T47D (cell line): ENCODE measurements at regions not wholly inside any gene's neighbourhood (a gene's known extent, or its start where the extent isn't known, plus 50 kb on each side); places are given as distances from the start of the nearest gene placed in this dataset.

ENCODE experiments used
- DNase-seq, 2 experiments: peaks; one replicate each; pipeline versions ENCODE4 v3.0.0 to v3.0.0-alpha.2; 2011 to 2012; ENCODE audit warnings: low read depth in 1 of 2, low spot score in 1 of 2
- JUND ChIP-seq: IDR thresholded peaks from 2 replicates; pipeline ENCODE4 v1.6.1; 2012; ENCODE audit warnings: low read depth
- in situ Hi-C: cut with HindIII; loops from 2 replicates; pipeline ENCODE4 v1.10.0; 2016; ENCODE audit warnings: low sequenced_read_pairs, low pct_unique_long_range_greater_than_20kb

DNA sequence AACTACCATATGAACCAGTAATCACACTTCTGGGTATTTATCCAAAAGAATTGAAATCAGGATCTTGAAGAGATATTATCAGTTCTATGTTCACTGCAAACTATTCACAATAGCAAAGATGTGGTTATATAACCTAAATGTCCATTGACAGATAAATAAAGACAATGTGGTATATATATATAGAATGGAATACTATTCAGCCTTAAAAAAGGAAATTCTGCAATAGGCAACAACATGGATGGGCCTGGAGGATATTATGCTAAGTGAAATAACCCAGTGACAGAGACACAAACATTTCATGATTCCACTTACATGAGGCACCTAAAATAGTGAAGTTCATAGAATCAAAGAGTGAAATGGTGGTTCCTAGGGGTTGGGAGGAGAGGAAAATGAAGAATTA, 90.6 kb upstream of the CDK1 start:
- no peak for TF ChIP-seq JUND
- no peak for DNase-seq
- in situ Hi-C loops = no loop called here

DNA sequence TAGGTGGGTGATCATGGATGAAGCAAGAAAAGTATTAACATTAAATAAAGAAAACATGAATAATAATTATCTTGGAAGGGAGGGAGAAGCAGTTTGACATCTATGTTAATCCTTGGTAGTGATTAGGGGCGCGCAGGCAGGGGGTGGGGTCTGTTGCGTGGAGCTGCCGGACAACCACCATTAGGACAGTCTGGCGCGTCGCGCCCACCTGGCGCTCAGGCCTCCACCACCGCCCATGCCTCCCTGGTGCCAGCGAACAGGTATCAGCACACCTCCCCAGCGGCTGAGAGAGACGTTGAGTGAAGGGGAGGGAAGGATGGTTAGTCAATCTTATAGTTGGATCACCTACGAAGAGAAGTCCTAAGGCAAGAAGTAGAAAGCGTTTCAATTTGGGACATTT, 94.2 kb upstream of the CDK1 start:
- in situ Hi-C loops = no loop called here
- DNase-seq = no peak
- TF ChIP-seq JUND = no peak

GRCh38 chr10:60681103-60681502, 97.2 kb upstream of the CDK1 start:
- no peak for TF ChIP-seq JUND
- DNase-seq = no peak
- in situ Hi-C loops = no loop called here

- in situ Hi-C loops = no loop called here
- no peak for DNase-seq
- no peak for TF ChIP-seq JUND
Measured at GRCh38 chr10:60679388-60679990, 98.8 kb upstream of the CDK1 start.

GRCh38 chr10:60678978-60679377, 99.3 kb upstream of the CDK1 start:
- DNase-seq = no peak
- TF ChIP-seq JUND = no peak
- in situ Hi-C loops = no loop called here

GRCh38 chr10:60677531-60678129, 100.6 kb upstream of the CDK1 start:
- in situ Hi-C loops = no loop called here
- TF ChIP-seq JUND = no peak
- DNase-seq = no peak

GRCh38 chr10:60675236-60675635, 103.0 kb upstream of the CDK1 start:
- no peak for TF ChIP-seq JUND
- in situ Hi-C loops = no loop called here
- DNase-seq = no peak

DNA sequence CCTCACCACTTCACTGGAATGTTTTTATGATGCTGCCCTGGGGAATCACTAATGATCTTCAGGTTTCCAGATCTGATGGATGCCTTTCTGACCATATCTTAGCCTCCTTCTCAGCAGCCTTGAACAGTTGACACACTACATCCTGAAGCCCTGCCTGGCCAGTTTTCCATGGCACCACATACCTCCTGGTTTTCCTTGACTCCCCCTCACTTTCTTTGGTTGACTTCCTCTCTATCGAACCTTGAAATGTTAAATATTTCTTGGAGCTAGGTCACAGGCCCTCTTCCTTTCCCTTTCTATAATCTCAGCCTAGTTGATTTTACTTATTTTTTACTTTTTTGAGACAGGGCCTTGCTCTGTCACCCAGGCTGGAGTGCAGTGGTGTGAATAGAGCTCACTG, 108.8 kb upstream of the CDK1 start:
- in situ Hi-C loops = no loop called here
- no peak for DNase-seq
- no peak for TF ChIP-seq JUND

DNA sequence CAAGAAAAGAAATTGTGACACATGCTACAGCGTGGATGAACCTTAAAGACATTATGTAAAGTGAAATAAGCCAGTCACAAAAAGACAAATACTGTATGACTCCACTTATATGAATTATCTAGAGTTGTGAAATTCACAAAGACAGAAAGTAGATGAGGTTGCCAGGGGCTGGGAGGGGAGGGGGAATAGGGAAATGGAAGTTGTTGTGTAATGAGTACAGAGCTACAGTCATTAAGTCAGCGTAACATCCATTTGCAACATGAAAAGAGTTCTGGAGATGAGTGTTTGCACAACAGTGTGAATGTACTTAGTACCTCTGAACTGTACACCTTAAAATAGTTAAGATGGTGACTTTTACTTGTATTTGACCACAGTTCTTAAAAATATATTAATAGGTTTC, 112.1 kb upstream of the CDK1 start:
- no peak for TF ChIP-seq JUND
- in situ Hi-C loops = no loop called here
- no peak for DNase-seq

- in situ Hi-C loops = no loop called here
- no peak for DNase-seq
- no peak for TF ChIP-seq JUND
Measured at GRCh38 chr10:60664859-60665258, 113.4 kb upstream of the CDK1 start.

DNA sequence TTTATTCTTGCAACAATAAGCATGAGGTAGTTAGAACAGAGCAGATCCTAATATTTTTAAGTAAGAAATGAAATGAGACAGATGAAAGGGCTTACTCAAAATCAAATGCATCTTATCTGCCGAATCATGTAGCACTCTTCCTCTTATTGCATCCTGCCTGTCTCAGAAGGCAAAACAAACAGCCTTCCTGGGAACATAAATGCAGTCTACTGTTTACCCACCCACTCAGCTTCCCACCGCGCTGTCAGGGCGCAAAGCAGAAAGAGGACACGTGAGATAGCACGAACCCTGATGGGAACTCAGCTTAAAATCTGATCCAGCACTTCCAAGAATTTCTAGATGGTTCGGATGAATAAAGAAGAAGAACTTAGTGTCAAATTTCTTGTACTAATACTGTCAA, 114.4 kb upstream of the CDK1 start:
- no peak for TF ChIP-seq JUND
- DNase-seq = no peak
- in situ Hi-C loops = no loop called here

DNA sequence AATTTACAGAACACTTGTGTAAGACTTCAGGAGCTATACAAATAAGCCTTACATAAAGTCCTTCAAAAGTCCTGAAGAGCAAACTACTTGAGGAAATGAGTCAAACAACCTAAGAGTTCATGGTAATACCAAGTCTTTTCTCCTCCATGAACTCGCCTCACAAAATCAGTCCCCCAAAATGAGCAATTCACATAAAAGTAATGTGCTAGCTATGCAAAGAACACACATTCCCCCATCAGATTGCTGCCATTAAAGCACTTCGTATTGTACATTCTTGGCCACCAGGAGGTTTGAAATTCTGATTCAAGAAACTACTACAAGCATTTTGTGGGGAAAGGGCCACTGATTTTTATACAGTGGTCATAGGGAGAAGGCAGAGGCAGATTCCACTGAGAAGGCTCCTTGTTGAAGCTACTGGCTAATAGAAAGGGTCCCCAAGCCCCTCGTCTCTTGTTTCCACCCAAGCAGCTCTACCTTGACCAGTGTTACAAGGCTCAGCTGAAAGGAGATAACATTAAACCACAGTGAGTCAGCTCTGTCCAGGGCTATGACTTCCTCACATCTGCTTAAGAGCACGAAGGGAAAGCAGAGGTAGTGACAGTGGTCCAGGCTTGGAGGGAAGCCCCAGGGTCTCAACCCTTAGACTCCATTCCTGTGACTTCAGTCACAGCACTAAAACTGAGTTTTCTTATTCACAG, 115.2 kb upstream of the CDK1 start:
- no peak for DNase-seq
- in situ Hi-C loops = no loop called here
- no peak for TF ChIP-seq JUND

DNA sequence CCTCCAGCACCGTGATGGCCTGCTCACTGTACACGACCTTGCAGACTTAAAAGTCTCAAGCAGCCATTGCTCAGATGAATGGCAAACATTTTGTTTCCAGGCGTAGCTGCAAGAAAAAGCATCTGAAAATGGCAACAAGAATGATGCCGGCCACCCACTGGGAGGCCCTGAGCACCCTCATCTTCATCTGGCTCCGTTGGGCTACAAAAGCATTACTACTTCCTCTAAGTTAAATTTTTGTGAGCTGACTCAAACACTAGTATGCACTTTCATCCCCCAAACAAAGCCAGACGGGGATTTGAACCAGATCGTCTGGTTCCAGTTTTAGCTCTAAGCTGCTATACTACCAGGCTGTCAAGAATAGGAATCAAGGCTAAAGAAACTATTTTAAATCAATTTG, 116.6 kb upstream of the CDK1 start:
- no peak for DNase-seq

More for the DNA sequence above, 116.6 kb upstream of the CDK1 start:
- in situ Hi-C loops = no loop called here
- TF ChIP-seq JUND = no peak
